HG03439 (cell line): ENCODE measurements at regions not wholly inside any gene's neighbourhood (a gene's known extent, or its start where the extent isn't known, plus 50 kb on each side); places are given as distances from the start of the nearest gene placed in this dataset.

Experiments
- ATAC-seq: cut with Tn5 transposase; IDR thresholded peaks from one replicate; pipeline ENCODE4 v1.9.1; 2021; ENCODE audit warnings: mild to moderate bottlenecking, moderate library complexity; ENCODE audit not compliant: unreplicated experiment

DNA sequence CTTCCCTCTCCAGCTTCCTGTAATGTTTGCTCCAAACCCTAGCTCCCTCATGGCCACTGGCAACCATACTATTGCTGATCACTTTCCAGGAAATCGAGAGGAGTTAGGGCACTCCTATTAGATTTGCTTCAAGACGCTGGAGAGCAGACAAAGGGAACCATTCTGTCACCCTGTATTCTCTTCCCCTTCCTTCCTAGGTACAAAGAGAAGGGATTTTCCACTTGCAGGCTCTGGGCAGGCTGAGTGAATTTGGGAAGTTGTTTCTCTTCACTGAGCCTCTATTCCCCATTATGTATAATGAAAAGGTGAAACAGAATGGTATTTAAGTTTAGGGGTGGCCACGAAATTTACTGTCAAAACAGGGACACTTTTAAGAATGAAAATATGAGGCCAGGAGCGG lies 99.4 kb upstream of the LPP start:
- ATAC-seq = no peak

GRCh38 chr3:188055388-188055787 lies 98.6 kb upstream of the LPP start:
- ATAC-seq = no peak

GRCh38 chr3:188057124-188057523 lies 96.8 kb upstream of the LPP start:
- ATAC-seq = no peak

- no peak for ATAC-seq
Observed at GRCh38 chr3:188058569-188059184, 95.3 kb upstream of the LPP start.

DNA sequence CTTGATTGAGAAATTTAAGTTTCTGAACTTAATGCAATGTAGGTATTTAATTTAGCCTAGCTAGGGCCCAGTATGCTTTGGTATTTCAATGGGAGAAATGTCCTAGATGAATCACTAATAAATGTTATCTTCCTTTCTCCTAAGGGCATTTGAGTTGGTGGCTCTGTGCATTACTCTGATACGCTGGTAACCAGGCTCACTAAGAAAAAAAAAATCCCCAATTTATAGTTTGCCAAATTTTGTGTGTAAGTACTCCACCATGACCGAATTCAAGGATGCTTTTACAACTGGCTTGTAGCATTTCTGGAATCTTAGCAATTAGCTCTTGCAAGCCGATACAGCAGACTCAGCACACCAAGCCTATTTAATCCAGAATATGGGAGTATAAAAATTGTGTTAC lies 94.6 kb upstream of the LPP start:
- ATAC-seq = no peak

DNA sequence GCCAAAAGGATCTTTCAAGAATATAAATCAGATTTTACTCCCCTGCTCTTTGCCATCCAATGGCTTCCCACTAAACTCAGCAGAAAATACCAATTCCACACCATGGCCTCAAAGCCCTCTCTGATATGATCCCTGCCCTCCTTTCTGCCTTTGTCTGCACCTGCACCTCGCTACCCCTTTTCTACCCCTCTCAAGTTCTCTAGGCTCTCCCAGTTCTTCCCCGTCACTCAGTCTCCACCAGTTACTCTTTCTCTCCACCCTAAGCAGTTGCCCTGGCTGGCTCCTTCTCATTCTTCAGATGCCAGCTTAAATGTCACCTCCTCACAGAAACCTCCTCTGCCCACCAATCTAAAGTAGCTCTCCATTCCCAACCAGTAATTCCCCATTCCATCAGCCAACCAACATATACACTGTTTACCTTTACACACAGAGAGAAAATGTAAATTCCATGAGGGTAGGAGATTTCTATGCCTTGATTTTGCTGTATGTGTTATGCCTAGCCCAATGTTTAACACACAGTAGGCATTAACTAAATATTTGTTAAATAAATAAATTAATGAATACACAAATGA lies 93.6 kb upstream of the LPP start:
- ATAC-seq = no peak

- no peak for ATAC-seq
Observed at GRCh38 chr3:188060840-188061544, 93.0 kb upstream of the LPP start.

DNA sequence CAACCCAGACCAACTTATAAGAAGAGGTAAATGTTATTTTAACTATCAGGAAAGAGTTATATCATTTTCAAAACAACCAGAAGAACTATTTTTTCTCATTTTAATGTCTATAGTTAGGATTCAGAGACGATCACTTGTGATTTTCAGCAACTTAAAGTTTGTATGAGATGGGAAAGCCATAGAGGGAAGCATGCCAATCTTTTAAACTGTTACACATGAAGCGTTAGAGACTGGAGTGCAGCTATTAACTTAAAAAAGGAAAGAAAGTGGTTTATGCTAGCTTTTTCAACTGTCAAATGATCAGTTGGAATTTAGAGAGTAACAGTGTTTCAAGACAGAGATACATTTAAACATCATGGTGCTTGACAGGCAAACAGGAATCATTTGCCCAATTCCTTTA lies 91.7 kb upstream of the LPP start:
- ATAC-seq = no peak

DNA sequence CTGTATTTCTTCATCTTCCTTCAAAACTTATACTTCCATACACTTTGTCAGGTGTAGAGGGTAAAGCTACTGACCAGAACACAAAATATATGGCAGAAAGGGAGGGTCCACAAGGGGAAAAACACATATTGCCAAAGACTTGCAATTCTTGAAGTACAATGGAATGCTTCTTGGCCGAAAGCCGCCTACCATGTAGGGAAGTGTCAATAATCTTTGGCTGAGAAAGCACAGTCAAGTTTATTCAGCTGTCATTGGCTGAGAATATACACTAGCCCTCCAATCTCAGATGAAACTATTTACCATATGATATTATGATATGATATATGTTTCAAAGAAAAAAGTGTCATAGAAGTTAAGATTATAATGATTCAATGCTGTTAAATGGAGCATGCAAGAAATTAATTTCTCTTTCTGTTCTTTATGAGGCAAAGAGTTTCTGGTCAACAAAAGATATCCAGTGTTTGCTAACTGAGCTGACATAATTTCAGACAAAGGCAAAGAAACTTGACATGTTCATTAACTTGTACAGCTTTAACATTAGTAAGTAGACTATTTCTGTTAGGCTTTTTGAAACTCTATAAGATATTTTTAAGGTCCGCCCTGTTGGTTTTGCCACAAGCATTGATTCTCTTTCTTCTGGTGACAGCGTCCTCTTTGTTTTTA lies 89.0 kb upstream of the LPP start:
- ATAC-seq = no peak

DNA sequence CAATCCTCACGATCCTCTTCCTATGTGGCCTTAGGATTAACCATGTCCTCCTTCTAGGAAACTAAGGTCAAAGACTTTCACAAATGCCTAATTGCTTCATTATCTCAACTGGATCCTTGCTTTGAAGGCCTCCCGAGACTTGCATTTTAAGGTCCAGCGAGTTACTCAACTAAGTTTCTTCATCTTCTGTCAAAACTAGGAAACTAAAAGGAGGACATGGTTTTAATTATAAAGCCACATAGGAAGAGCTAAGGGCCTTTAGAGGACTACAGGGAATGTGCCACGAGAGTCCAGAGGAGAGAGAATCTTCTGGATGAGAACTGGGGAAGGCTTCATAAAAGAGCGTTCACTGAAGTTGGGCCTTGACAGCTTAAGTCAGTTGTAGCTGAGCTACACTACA lies 87.8 kb upstream of the LPP start:
- ATAC-seq = no peak

- ATAC-seq = no peak
Observed at GRCh38 chr3:188067932-188068331, 86.0 kb upstream of the LPP start.

DNA sequence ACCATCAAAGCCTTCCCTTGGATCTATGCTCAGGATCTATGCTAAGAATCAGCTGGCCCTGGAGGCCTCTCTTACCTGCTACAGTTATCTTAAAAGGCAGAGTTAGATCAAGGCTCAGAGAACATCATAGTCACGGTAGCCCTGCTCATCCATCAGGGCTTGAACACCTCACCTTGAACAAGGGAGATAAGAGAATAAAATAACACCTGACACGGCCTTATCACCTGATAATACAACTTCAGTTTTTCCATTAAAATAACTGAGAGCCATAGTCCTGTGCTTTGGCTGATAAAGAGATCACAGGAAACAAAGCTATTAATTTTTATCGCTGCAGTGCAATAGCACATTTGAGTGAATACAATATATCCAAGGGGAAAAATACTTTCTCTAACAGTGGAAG lies 85.6 kb upstream of the LPP start:
- no peak for ATAC-seq

- no peak for ATAC-seq
Observed at GRCh38 chr3:188071636-188072035, 82.3 kb upstream of the LPP start.

DNA sequence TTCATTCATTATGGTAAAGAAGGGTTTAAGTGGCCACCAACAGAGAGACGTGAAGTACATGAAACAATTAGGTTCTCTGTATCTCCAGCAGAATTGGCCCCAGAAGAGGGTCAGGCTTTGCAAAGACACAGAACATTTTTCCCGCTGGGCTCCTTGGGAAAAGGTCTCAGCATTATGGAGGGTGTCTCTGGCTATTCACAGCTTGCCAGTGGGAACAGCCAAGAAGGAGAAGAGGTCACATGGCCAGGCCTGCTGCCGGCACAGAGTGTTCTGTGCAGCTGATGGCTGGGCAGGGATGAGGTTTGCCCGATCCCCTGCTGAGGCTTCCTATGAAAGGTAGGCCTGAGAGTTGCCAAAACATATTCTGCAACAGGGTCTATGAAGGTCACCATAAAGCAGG lies 77.8 kb upstream of the LPP start:
- no peak for ATAC-seq

DNA sequence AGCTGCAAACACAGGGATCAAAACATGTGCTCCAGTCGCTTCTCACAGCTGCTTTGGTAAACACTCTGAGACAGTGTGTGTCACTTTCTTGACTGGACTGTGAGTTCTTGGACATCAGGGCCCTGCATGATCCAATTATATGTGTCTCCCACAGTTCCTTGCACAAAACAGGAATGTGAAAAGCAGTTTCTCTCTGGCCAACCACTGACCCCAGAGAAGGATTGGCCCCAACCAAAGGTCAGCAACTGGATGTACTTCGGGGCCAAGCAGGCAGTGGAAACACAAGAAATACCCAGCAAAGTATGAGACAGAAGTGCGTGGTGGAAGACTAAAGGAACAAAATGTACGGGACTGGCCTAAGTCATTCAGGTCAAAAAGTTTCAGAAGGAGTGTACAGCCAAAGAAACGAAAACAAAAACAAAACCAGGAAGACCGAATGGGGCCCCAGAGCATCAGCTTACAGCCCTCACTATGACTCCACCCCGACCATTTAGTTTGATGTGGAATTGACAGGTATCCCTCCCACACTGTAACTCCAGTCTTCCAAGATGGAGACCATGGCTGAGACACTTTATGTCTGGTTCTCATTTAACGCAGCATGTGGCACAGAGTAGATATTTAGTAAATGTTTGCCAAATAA lies 76.7 kb upstream of the LPP start:
- no peak for ATAC-seq

- ATAC-seq = no peak
Observed at GRCh38 chr3:188080091-188080490, 73.9 kb upstream of the LPP start.

DNA sequence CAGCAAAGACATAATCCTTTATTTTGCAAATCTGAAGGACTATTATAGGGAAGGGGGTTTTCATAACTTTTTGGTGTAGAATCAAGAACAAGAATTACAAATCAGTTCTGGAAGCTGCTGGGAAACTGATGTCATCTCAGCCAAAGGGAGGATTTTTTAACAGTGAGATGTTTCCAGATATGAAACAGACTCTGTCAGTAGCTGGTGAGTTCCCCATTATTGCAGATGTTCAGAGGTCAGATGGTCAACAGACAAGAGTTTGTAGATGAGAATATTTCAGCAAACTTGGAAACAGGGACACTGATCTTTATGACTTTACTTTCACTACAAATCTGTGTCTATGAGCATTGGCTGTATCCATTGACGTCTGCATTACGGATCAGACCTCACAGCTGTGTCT lies 71.9 kb upstream of the LPP start:
- ATAC-seq = no peak

DNA sequence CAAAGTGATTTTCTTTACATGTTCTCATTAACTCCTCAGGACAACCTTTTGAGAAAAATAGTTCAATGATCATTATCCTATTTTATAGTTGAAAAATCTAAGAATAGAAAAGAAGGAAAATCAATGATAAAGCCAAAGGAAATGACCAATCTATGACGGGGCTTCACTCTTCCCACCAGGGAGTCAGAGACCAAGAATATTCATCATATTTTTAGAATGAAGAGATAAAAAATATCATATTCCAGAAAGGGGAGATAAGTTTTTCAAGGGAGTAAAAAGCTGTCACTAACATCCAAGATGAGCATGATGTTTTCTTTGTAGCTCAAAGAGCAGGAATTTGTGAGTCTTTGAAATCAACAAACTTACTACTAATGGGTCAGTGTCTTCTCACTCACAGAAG lies 71.5 kb upstream of the LPP start:
- ATAC-seq = no peak

- ATAC-seq = no peak
Observed at GRCh38 chr3:188083011-188083410, 70.9 kb upstream of the LPP start.

DNA sequence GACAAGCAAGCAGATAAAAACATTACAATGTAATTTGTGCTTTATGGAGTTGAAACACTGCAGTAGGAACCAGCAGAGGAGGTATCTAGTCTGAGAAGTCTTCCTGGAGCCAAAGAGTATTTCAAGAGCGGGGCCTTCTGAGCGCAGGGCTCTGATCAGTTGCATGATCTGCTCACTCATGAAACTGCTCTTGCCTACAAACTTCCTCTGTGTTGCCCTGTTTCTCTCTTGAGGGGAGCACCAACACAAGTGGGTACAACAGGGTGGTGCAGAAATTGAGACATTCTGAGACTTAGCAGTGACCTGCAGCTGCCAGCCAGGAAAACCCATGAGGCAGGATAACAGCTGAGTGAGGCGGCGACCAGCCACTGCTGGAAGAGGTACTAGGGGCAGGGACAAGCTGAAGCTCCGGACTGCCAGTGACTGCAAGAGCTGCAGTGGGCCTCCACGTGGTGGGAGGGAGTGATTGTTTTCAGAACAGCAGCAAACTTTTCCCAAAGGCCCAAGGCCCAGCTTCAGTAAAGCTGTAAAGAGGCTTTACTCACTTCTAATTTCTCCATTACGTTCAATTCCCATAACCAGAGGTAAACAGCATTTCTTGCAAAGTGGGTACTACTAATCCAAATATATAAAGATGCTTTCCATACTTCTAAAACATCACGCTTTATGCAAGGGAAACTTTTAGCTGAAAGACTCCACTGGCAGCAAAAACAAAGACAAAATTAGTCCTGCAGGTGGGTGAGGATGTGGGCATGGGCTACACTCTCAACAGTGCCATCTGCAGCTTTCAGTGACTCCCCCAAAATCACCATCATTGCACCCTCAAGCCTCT lies 69.0 kb upstream of the LPP start:
- ATAC-seq = no peak
